HG03565 (cell line): ENCODE measurements at regions not wholly inside any gene's neighbourhood (a gene's known extent, or its start where the extent isn't known, plus 50 kb on each side); places are given as distances from the start of the nearest gene placed in this dataset.
"Not testable (repeated sequence)": the region's sequence is repeated elsewhere in the genome, so short reads cannot be mapped to it uniquely, and the experiment has no call there.

Experiments
- ATAC-seq: cut with Tn5 transposase; IDR thresholded peaks from one replicate; pipeline ENCODE4 v1.9.1; 2021; ENCODE audit warnings: mild to moderate bottlenecking, moderate library complexity; ENCODE audit not compliant: unreplicated experiment

- no peak for ATAC-seq
Measured at GRCh38 chr14:49159081-49159480, 427.1 kb downstream of the RPS29 start.

- ATAC-seq: no peak
Measured at GRCh38 chr14:49139593-49139992, 446.6 kb downstream of the RPS29 start.

- ATAC-seq: no peak
Measured at GRCh38 chr14:49134940-49135339, 451.2 kb downstream of the RPS29 start.

GRCh38 chr14:49121246-49121645, 464.9 kb downstream of the RPS29 start:
- ATAC-seq: no peak

GRCh38 chr14:49114161-49114893, 471.9 kb downstream of the RPS29 start:
- ATAC-seq: no peak

GRCh38 chr14:49106741-49107667, 479.2 kb downstream of the RPS29 start:
- ATAC-seq: no peak

- ATAC-seq: no peak
Measured at GRCh38 chr14:49105956-49106355, 480.2 kb downstream of the RPS29 start.

- no peak for ATAC-seq
Measured at GRCh38 chr14:49105512-49105911, 480.7 kb downstream of the RPS29 start.

GRCh38 chr14:49092345-49092744, 493.8 kb downstream of the RPS29 start:
- no peak for ATAC-seq

- ATAC-seq: no peak
Measured at GRCh38 chr14:49089107-49089506, 497.1 kb downstream of the RPS29 start.

GRCh38 chr14:49073292-49073691, 512.9 kb downstream of the RPS29 start:
- not testable (repeated sequence) for ATAC-seq

- no peak for ATAC-seq
Measured at GRCh38 chr14:49058511-49058910, 527.7 kb downstream of the RPS29 start.

- no peak for ATAC-seq
Measured at GRCh38 chr14:49057838-49058510, 528.2 kb downstream of the RPS29 start.

- ATAC-seq: no peak
Measured at GRCh38 chr14:49056021-49056420, 530.2 kb downstream of the RPS29 start.

GRCh38 chr14:49052521-49052920, 533.7 kb downstream of the RPS29 start:
- ATAC-seq: no peak

- no peak for ATAC-seq
Measured at GRCh38 chr14:49051328-49052060, 534.7 kb downstream of the RPS29 start.

- no peak for ATAC-seq
Measured at GRCh38 chr14:49050822-49051221, 535.4 kb downstream of the RPS29 start.

GRCh38 chr14:49049711-49050110, 536.5 kb downstream of the RPS29 start:
- ATAC-seq: no peak

GRCh38 chr14:49044981-49045380, 541.2 kb downstream of the RPS29 start:
- ATAC-seq: no peak

GRCh38 chr14:49036984-49037516, 549.1 kb downstream of the RPS29 start:
- no peak for ATAC-seq
